ENCODE measurements at regions not wholly inside any gene's neighbourhood (a gene's known extent, or its start where the extent isn't known, plus 50 kb on each side); places are given as distances from the start of the nearest gene placed in this dataset.

- CTCF ChIA-PET = no interaction called here
- Mint-ChIP-seq H3K27ac (ENCODE audit: unreplicated experiment) (no peak overlapping the region), H3K9me3 (ENCODE audit: low read depth, unreplicated experiment) (peaks cover 2% of the 10 kb centered on the region), H3K4me3 (ENCODE audit: low read depth, unreplicated experiment) (no peak overlapping the region), H3K36me3 (ENCODE audit: insufficient read depth, unreplicated experiment) (no peaks in the 10 kb centered on the region), H3K4me1 (ENCODE audit: low read depth, unreplicated experiment) (no peaks in the 10 kb centered on the region), H3K27me3 (ENCODE audit: unreplicated experiment) (no peaks in the 10 kb centered on the region)
- BruUV-seq (replicated peaks) = no TSS peak
- DNase-seq = no peak
- intact Hi-C loops (cut with micrococcal nuclease; ENCODE audit: unreplicated experiment) = no loop called here
- no peak for TF ChIP-seq CTCF (IDR thresholded peaks at IDR 0.05; ENCODE audit: unreplicated experiment)
Measured at GRCh38 chrX:96424007-96424406, 260.6 kb upstream of the DIAPH2 start.

- no peak overlapping the region for H3K27ac Mint-ChIP-seq (ENCODE audit: unreplicated experiment)
- no TSS peak for BruUV-seq (replicated peaks)
- TF ChIP-seq CTCF (IDR thresholded peaks at IDR 0.05; ENCODE audit: unreplicated experiment) = no peak
- no peaks in the 10 kb centered on the region for H3K27me3 Mint-ChIP-seq (ENCODE audit: unreplicated experiment)
- no peak for DNase-seq
- no peak overlapping the region for H3K4me3 Mint-ChIP-seq (ENCODE audit: low read depth, unreplicated experiment)
- no peaks in the 10 kb centered on the region for H3K4me1 Mint-ChIP-seq (ENCODE audit: low read depth, unreplicated experiment)
- H3K9me3 Mint-ChIP-seq (ENCODE audit: low read depth, unreplicated experiment) = peaks cover 2% of the 10 kb centered on the region
- no peaks in the 10 kb centered on the region for H3K36me3 Mint-ChIP-seq (ENCODE audit: insufficient read depth, unreplicated experiment)
- intact Hi-C loops (cut with micrococcal nuclease; ENCODE audit: unreplicated experiment) = no loop called here
- CTCF ChIA-PET = no interaction called here
Measured at GRCh38 chrX:96425200-96425599, 259.4 kb upstream of the DIAPH2 start.

- H3K27ac Mint-ChIP-seq (ENCODE audit: unreplicated experiment) = no peak overlapping the region
- H3K9me3 Mint-ChIP-seq (ENCODE audit: low read depth, unreplicated experiment) = peaks cover 2% of the 10 kb centered on the region
- H3K4me1 Mint-ChIP-seq (ENCODE audit: low read depth, unreplicated experiment) = peaks cover 20% of the 10 kb centered on the region
- no peak for DNase-seq
- H3K4me3 Mint-ChIP-seq (ENCODE audit: low read depth, unreplicated experiment) = no peak overlapping the region
- no peak for TF ChIP-seq CTCF (IDR thresholded peaks at IDR 0.05; ENCODE audit: unreplicated experiment)
- intact Hi-C loops (cut with micrococcal nuclease; ENCODE audit: unreplicated experiment) = no loop called here
- H3K27me3 Mint-ChIP-seq (ENCODE audit: unreplicated experiment) = no peaks in the 10 kb centered on the region
- CTCF ChIA-PET = no interaction called here
- H3K36me3 Mint-ChIP-seq (ENCODE audit: insufficient read depth, unreplicated experiment) = no peaks in the 10 kb centered on the region
- no TSS peak for BruUV-seq (replicated peaks)
Measured at GRCh38 chrX:96430756-96431455, 253.7 kb upstream of the DIAPH2 start.

- Mint-ChIP-seq H3K27me3 (ENCODE audit: unreplicated experiment) (no peaks in the 10 kb centered on the region), H3K4me1 (ENCODE audit: low read depth, unreplicated experiment) (peaks cover 20% of the 10 kb centered on the region), H3K36me3 (ENCODE audit: insufficient read depth, unreplicated experiment) (no peaks in the 10 kb centered on the region), H3K27ac (ENCODE audit: unreplicated experiment) (no peak overlapping the region), H3K4me3 (ENCODE audit: low read depth, unreplicated experiment) (no peak overlapping the region), H3K9me3 (ENCODE audit: low read depth, unreplicated experiment) (no peaks in the 10 kb centered on the region)
- TF ChIP-seq CTCF (IDR thresholded peaks at IDR 0.05; ENCODE audit: unreplicated experiment) = no peak
- CTCF ChIA-PET = interaction anchor here (0.7 to 0.8 kb wide), 2 partner anchors 20 to 649 kb away, joined by 3 to 4 read pairs; no protein-coding TSS in a partner anchor
- BruUV-seq (replicated peaks) = no TSS peak
- intact Hi-C loops (cut with micrococcal nuclease; ENCODE audit: unreplicated experiment) = no loop called here
- DNase-seq = no peak
Measured at GRCh38 chrX:96432647-96433046, 252.0 kb upstream of the DIAPH2 start.
